Right ventricle myocardium superior (tissue), 1 donor: ENCODE measurements at regions not wholly inside any gene's neighbourhood (a gene's known extent, or its start where the extent isn't known, plus 50 kb on each side); places are given as distances from the start of the nearest gene placed in this dataset.

Experiments
- ATAC-seq: fragments of 200-7000 bp; cut with Tn5 transposase; one replicate; pipeline ENCODE4 v1.9.1; 2020; ENCODE audit warnings: mild to moderate bottlenecking; ENCODE audit not compliant: poor library complexity
- DNase-seq: peaks from one replicate; pipeline ENCODE4 v3.0.0-alpha.2; 2020
- intact Hi-C: fragments of 100-400 bp; cut with DNase I; formaldehyde crosslinking; loops from one replicate; pipeline ENCODE4 v1.11.2; 2022
- donor health status: DM: no; HTN: yes; CAD: no; lungs with severe emphysema.

- intact Hi-C loops = loop anchor here (5.0 to 10.0 kb wide), 2 partner anchors 81 to 152 kb away; no protein-coding TSS in a partner anchor
- DNase-seq (no peak), ATAC-seq (peak; percentile 39)
Observed at GRCh38 chr10:101293007-101293723, 60.8 kb upstream of the BTRC start.

GRCh38 chr10:101294109-101294508, 59.9 kb upstream of the BTRC start:
- DNase-seq (no peak), ATAC-seq (no peak)
- intact Hi-C loops = loop anchor here (5.0 to 10.0 kb wide), 2 partner anchors 82 to 151 kb away; no protein-coding TSS in a partner anchor

GRCh38 chr10:101295261-101295660, 58.7 kb upstream of the BTRC start:
- intact Hi-C loops = loop anchor here (10.0 kb wide), 1 partner anchor 150 kb away; no protein-coding TSS in a partner anchor
- ATAC-seq = no peak
- DNase-seq = no peak

- DNase-seq (peak; percentile 71), ATAC-seq (peak; percentile 65)
- intact Hi-C loops = loop anchor here (10.0 kb wide), 1 partner anchor 147 kb away; no protein-coding TSS in a partner anchor
Observed at GRCh38 chr10:101297901-101298486, 56.0 kb upstream of the BTRC start.

GRCh38 chr10:101299211-101299610, 54.8 kb upstream of the BTRC start:
- intact Hi-C loops = loop anchor here (10.0 kb wide), 1 partner anchor 146 kb away; no protein-coding TSS in a partner anchor
- DNase-seq = no peak
- ATAC-seq = no peak

GRCh38 chr10:101301111-101301731, 52.7 kb upstream of the BTRC start:
- DNase-seq = no peak
- intact Hi-C loops = no loop called here
- ATAC-seq = peak; percentile 87

- DNase-seq = no peak
- ATAC-seq = no peak
- intact Hi-C loops = no loop called here
Observed at GRCh38 chr10:101303087-101303703, 50.8 kb upstream of the BTRC start.
